OCI-LY1 (cell line): ENCODE measurements at regions not wholly inside any gene's neighbourhood (a gene's known extent, or its start where the extent isn't known, plus 50 kb on each side); places are given as distances from the start of the nearest gene placed in this dataset.

Experiments
- H2AFZ ChIP-seq: fragments of 200-600 bp; sonication (generic), shearing (Covaris generic); 2 replicates; pipeline ENCODE4 v1.6.0; 2014; ENCODE audit warnings: antibody characterized with exemption, mild to moderate bottlenecking, low read length
- H3F3A ChIP-seq: fragments of 200-600 bp; sonication (generic), shearing (Covaris generic); 2 replicates; pipeline ENCODE4 v1.6.0; 2014; ENCODE audit warnings: mild to moderate bottlenecking, antibody characterized with exemption, low read length, moderate library complexity; ENCODE audit not compliant: insufficient read depth
- H3K27ac ChIP-seq: fragments of 200-600 bp; sonication (generic); 2 replicates; pipeline ENCODE4 v1.5.1; 2014; ENCODE audit warnings: low read length, mixed run types, mild to moderate bottlenecking, low read depth; ENCODE audit not compliant: poor library complexity, severe bottlenecking
- H3K27me3 ChIP-seq: fragments of 200-600 bp; sonication (generic); 2 replicates; pipeline ENCODE4 v1.6.0; 2014; ENCODE audit warnings: antibody characterized with exemption, mild to moderate bottlenecking, low read length, moderate library complexity; ENCODE audit not compliant: insufficient read depth
- H3K36me3 ChIP-seq: fragments of 200-600 bp; sonication (generic); 2 replicates; pipeline ENCODE4 v1.6.1; 2014; ENCODE audit warnings: mild to moderate bottlenecking, antibody characterized with exemption, low read length, moderate library complexity, mixed read lengths; ENCODE audit not compliant: insufficient read depth
- H3K4me1 ChIP-seq: fragments of 200-600 bp; sonication (generic); 2 replicates; pipeline ENCODE4 v1.5.1; 2014; ENCODE audit warnings: mild to moderate bottlenecking, low read length, moderate library complexity; ENCODE audit not compliant: insufficient read depth, severe bottlenecking
- H3K4me2 ChIP-seq: fragments of 200-600 bp; sonication (generic), shearing (Covaris generic); 2 replicates; pipeline ENCODE4 v1.6.1; 2014; ENCODE audit warnings: low read length
- H3K4me3 ChIP-seq: fragments of 200-600 bp; sonication (generic); 2 replicates; pipeline ENCODE4 v1.5.1; 2014; ENCODE audit warnings: low read length, low read depth, mild to moderate bottlenecking, mixed read lengths; ENCODE audit not compliant: poor library complexity, severe bottlenecking
- H3K79me2 ChIP-seq: fragments of 200-600 bp; shearing (Covaris generic); 2 replicates; pipeline ENCODE4 v1.6.1; 2016; ENCODE audit warnings: mixed run types, low read length, mixed read lengths; ENCODE audit not compliant: insufficient read depth
- H3K9ac ChIP-seq: fragments of 200-600 bp; sonication (generic), shearing (Covaris generic); 2 replicates; pipeline ENCODE4 v1.6.1; 2014; ENCODE audit warnings: mild to moderate bottlenecking, low read length, mixed read lengths
- H3K9me2 ChIP-seq: fragments of 200-600 bp; sonication (generic), shearing (Covaris generic); 2 replicates; pipeline ENCODE4 v1.6.1; 2014; ENCODE audit warnings: low read depth, mild to moderate bottlenecking, low read length, mixed read lengths
- H3K9me3 ChIP-seq: fragments of 200-600 bp; shearing (Covaris generic); 2 replicates; pipeline ENCODE4 v1.6.1; 2014; ENCODE audit warnings: low read length, mixed read lengths
- H4K20me1 ChIP-seq: fragments of 200-600 bp; sonication (generic), shearing (Covaris generic); 2 replicates; pipeline ENCODE4 v1.6.0; 2016; ENCODE audit warnings: mild to moderate bottlenecking, low read length; ENCODE audit not compliant: insufficient read depth
- EZH2 ChIP-seq: fragments of 200-600 bp; sonication (generic), shearing (Covaris generic); IDR thresholded peaks from 2 replicates; pipeline ENCODE4 v1.8.0; 2017; ENCODE audit warnings: borderline replicate concordance, mixed run types, mild to moderate bottlenecking, antibody characterized with exemption, low read length, moderate library complexity, mixed read lengths
- TF ChIP-seq, protein P1 (sequence below): fragments of 200-600 bp; sonication (generic), shearing (Covaris generic); IDR thresholded peaks from 2 replicates; pipeline ENCODE4 v1.5.1; 2017; ENCODE audit warnings: mild to moderate bottlenecking, antibody characterized with exemption, low read length, moderate library complexity, mixed read lengths

DNA sequence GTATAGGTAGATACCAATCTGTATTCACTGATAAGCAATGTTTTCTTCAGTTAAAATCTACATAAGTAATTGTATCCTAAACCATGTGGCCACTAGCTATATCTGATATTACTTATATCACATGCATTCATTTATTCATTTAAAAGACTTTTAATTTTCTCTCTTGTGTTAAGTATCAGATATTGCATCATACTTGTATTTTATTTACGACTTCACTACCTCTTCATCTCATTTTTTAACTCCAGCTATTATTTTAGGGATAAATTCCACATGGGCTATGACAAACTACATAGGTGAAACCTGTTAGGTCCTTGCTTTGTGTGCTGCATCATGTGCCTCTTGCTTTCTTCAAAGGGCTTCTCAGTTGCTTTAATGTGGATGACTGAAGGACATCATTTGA lies 1018.3 kb downstream of the ZPLD1 start:
- H3K4me1 ChIP-seq, result no peaks in the 10 kb centered on the region
- no peaks in the 10 kb centered on the region for H4K20me1 ChIP-seq
- no peak overlapping the region for H2AFZ ChIP-seq
- no peak overlapping the region for H3K4me2 ChIP-seq
- H3F3A ChIP-seq, result no peaks in the 10 kb centered on the region
- H3K9ac ChIP-seq, result no peak overlapping the region
- no peaks in the 10 kb centered on the region for H3K9me3 ChIP-seq
- H3K27ac ChIP-seq, result no peak overlapping the region
- no peaks in the 10 kb centered on the region for H3K27me3 ChIP-seq
- H3K4me3 ChIP-seq, result no peak overlapping the region
- H3K9me2 ChIP-seq, result no peaks in the 10 kb centered on the region
- no peaks in the 10 kb centered on the region for H3K36me3 ChIP-seq
- no peaks in the 10 kb centered on the region for H3K79me2 ChIP-seq
- TF ChIP-seq, protein P1, sequence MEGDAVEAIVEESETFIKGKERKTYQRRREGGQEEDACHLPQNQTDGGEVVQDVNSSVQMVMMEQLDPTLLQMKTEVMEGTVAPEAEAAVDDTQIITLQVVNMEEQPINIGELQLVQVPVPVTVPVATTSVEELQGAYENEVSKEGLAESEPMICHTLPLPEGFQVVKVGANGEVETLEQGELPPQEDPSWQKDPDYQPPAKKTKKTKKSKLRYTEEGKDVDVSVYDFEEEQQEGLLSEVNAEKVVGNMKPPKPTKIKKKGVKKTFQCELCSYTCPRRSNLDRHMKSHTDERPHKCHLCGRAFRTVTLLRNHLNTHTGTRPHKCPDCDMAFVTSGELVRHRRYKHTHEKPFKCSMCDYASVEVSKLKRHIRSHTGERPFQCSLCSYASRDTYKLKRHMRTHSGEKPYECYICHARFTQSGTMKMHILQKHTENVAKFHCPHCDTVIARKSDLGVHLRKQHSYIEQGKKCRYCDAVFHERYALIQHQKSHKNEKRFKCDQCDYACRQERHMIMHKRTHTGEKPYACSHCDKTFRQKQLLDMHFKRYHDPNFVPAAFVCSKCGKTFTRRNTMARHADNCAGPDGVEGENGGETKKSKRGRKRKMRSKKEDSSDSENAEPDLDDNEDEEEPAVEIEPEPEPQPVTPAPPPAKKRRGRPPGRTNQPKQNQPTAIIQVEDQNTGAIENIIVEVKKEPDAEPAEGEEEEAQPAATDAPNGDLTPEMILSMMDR, result no peak
- no peak for TF ChIP-seq EZH2

DNA sequence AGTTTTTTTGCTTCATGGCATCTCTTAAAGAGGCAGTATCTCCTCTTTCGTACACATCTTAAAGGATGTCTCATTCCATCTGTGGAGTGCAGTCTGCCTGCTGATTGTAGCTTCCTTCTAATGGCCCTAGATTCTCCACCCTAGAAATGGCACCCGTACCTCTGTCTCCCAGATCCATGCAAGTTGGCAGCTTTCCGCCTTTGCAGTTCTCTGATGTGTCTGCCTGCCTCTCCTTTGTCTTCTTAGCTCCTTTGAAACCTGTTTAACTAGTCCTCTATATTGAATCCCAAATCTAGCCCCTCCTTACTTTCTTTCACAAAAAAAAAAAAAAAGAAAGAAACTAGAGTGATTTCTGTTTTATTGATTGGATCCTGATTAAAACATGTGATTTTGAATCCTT lies 1025.0 kb downstream of the ZPLD1 start:
- Histone ChIP-seq H3K9ac (no peak overlapping the region), H3K9me2 (no peaks in the 10 kb centered on the region), H3K36me3 (no peaks in the 10 kb centered on the region), H3F3A (no peaks in the 10 kb centered on the region), H3K9me3 (no peaks in the 10 kb centered on the region), H3K4me1 (no peaks in the 10 kb centered on the region), H2AFZ (no peak overlapping the region), H3K4me3 (no peak overlapping the region), H3K27ac (no peak overlapping the region), H3K79me2 (no peaks in the 10 kb centered on the region), H3K4me2 (no peak overlapping the region), H3K27me3 (no peaks in the 10 kb centered on the region), H4K20me1 (no peaks in the 10 kb centered on the region)
- TF ChIP-seq, protein P1, result no peak
- no peak for TF ChIP-seq EZH2

DNA sequence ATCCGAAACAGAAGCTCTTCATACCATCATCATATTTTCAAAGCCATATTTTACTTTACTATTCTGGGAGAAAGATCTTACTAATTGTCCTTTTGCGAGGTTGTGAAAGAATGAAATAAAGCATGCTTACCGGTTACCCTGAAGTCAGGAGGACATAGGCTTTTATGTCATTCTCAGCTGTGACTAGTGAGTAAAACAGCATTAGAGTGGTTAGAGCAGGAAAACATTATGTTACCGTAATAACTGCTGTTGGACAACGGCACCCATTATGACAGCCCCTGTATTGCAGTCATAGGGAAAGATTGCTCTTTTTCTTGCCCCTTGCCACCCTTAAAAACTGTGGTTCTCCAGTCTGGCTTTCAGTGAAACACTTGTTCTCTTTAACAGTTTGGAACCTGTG lies 1035.7 kb downstream of the ZPLD1 start:
- H4K20me1 ChIP-seq, result no peaks in the 10 kb centered on the region
- H3K27ac ChIP-seq, result no peak overlapping the region
- no peak overlapping the region for H3K9ac ChIP-seq
- H3K9me3 ChIP-seq, result no peaks in the 10 kb centered on the region
- no peaks in the 10 kb centered on the region for H3F3A ChIP-seq
- H3K79me2 ChIP-seq, result no peaks in the 10 kb centered on the region
- H3K4me1 ChIP-seq, result no peaks in the 10 kb centered on the region
- H3K36me3 ChIP-seq, result no peaks in the 10 kb centered on the region
- no peak overlapping the region for H2AFZ ChIP-seq
- H3K9me2 ChIP-seq, result no peaks in the 10 kb centered on the region
- H3K27me3 ChIP-seq, result no peaks in the 10 kb centered on the region
- TF ChIP-seq, protein P1, result no peak
- no peak overlapping the region for H3K4me2 ChIP-seq
- H3K4me3 ChIP-seq, result no peak overlapping the region
